HG03565 (cell line): ENCODE measurements at regions not wholly inside any gene's neighbourhood (a gene's known extent, or its start where the extent isn't known, plus 50 kb on each side); places are given as distances from the start of the nearest gene placed in this dataset.
"Not testable (repeated sequence)": the region's sequence is repeated elsewhere in the genome, so short reads cannot be mapped to it uniquely, and the experiment has no call there.

ENCODE experiments used
- ATAC-seq: cut with Tn5 transposase; IDR thresholded peaks from one replicate; pipeline ENCODE4 v1.9.1; 2021; ENCODE audit warnings: mild to moderate bottlenecking, moderate library complexity; ENCODE audit not compliant: unreplicated experiment

- ATAC-seq: no peak
Observed at GRCh38 chr13:56317841-56318240, 822.9 kb upstream of the PRR20A start.

DNA sequence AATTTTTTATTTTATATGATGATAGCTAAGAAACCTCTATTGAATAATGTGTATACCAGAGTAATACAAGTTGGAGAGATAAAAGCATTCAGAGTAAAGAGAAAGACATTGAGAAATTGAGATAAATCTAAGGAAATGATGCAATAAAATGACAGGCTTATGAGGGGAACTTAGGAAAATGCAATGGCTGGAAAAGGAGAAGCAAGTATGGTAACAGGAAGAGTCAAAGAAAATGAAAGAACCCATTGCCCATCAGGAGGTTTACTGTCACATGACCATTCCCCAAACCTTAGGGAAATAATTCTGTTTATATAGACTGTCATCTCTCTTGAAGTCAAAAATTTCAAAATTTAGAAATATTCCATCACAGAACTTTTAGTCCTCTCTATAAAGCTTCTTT is 808.0 kb upstream of the PRR20A start:
- ATAC-seq: no peak

DNA sequence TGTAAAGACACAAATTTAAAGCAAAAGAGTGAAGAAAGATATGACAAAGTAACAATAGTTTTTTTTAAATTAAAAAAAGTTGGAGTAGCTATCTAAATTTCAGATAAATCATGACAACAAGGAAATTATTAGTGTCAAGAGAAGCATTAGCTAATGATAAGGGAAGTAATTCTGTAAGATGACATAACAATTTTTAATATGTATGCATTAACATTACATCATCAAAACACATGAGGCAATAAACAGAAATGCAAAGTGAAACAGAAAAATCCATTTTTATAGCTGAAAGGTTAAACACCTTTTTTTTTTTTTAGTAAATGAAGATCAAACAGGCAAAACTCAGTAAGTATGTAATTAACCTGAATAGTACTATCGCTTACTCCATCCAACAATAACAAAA is 804.9 kb upstream of the PRR20A start:
- no peak for ATAC-seq

GRCh38 chr13:56338421-56338820 is 802.3 kb upstream of the PRR20A start:
- no peak for ATAC-seq

GRCh38 chr13:56347014-56347413 is 793.7 kb upstream of the PRR20A start:
- ATAC-seq: no peak

DNA sequence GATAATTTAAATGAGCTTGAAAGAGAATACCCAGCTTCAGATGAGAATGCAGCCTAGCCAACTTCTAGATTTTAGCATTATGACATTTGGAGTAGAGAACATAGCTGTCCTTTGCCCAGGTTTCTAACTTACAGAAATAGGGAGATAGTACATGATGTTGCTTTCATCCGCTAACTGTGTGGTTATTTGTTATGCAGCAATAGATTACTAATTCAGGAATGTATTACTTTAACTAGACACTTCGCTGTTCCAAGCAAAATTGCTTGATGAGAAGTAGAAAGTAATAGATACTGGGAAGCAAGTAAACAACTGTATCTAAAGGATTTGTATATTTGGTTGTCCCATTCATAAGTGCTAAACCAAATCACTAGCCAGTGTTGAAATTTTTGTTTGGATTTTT is 790.9 kb upstream of the PRR20A start:
- ATAC-seq: no peak

DNA sequence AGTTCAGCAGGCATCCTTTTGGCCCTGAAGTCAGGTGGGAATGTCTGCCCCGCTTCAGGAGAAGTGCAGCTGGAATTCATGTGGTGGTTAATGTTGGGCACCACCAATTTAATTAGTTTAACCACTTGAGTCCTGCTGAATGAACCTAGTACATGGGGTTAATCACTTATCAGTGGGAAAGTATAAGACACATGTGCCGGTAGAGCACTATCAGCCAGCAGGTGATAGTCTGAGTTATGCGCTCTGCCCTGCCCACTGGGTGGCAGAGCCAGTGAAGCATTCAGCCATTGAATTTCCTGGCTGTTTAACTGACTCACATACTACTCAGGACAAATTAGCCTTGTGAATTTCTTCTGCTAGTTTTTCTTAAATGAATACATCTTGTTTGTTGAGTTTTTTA is 789.7 kb upstream of the PRR20A start:
- no peak for ATAC-seq

GRCh38 chr13:56352361-56352760 is 788.4 kb upstream of the PRR20A start:
- no peak for ATAC-seq

- ATAC-seq: no peak
Observed at GRCh38 chr13:56352901-56353300, 787.8 kb upstream of the PRR20A start.

DNA sequence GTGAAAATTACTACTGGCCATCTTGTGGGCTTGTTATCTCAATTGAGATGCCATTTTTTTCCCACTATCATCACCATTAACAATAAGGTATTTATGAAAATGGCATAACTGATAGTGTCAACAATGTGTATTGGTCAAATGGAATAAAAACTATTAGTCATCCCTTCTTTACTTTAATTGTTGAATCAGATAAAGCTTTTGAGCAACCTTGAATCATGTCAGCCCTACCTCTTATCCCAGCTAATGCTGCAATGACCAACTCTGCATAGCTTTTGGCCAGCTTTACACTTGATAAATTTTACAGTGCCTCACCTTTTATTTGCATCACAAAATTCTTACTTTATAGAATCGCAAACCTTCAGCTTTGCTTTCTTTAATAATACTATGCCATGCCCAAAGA is 784.0 kb upstream of the PRR20A start:
- ATAC-seq: no peak

GRCh38 chr13:56378566-56378965 is 762.2 kb upstream of the PRR20A start:
- no peak for ATAC-seq

- ATAC-seq: no peak
Observed at GRCh38 chr13:56393549-56393948, 747.2 kb upstream of the PRR20A start.

DNA sequence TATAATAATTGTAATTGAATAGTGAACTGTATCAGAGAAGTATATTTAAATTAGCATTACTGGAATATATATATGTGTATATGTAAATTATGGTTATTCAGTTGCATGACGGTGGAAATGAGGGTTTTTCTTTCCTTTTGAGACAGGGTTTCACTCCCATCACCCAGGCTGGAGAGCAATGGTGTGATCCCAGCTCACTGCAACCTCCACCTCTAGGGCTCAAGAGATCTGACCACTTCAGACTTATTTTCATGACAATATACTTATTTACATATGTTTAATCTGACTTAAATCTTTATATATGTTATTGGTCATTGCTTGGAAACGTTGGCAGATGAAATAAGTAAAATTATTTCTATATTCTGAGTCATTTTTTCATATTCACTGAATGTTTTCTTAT is 744.4 kb upstream of the PRR20A start:
- ATAC-seq: no peak

- no peak for ATAC-seq
Observed at GRCh38 chr13:56400774-56401173, 739.9 kb upstream of the PRR20A start.

- no peak for ATAC-seq
Observed at GRCh38 chr13:56412856-56413255, 727.9 kb upstream of the PRR20A start.

DNA sequence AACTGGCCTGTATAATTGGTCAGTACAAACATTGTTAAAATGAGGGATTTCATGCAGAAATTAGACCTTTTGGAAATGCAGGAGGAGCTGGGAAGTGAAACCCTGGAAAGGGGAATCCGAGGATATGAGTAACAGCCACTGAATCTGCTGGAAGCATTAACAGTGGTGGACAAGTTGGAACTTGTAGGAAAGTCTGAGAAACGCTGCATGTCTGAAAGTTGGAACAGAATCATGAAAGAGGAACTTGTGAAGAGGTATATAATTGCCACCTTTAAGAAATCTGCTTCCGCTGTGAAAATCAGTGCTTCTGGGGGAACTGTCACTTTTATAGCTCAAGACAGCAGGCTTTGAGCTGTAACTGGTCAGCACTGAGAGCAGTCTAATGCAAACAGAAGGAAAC is 716.5 kb upstream of the PRR20A start:
- no peak for ATAC-seq

GRCh38 chr13:56457535-56458190 is 683.1 kb upstream of the PRR20A start:
- no peak for ATAC-seq

- ATAC-seq: no peak
Observed at GRCh38 chr13:56459286-56459685, 681.4 kb upstream of the PRR20A start.

DNA sequence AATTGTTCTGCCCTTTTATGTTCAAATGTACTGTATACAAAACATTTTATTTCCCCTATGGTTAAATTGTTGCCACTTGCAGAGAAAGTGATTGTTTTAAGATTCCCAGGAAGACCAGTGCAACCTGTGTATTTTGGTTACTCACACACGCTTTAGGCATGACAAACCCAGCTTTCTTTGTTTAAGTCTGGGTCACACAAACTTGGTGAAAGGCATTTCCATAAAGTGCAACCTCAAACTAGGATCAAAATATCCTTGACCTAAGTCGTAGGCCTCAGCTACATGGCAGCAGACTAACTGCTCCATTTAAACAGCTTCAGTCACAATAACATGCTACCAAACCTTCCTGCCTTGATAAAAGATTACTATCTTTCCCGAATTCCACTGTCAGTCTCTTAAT is 639.0 kb upstream of the PRR20A start:
- no peak for ATAC-seq

DNA sequence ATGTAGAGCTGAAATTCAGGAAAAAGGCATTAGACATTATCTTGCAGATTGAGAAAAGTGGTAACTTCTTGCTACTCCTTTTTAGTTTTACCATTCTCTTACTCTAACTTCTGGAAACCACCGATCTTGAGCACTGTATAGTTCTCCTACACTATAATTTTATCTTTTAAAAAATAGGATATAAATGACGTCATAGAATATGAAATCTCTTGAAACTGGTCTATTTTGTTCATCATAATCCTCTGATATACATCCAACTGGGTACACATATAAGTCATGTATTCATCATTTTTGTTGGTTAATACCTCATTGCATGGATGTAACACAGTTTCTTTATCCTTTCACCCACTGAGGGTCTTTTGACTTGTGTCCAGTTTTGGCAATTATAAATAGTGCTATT is 629.9 kb upstream of the PRR20A start:
- no peak for ATAC-seq

GRCh38 chr13:56512336-56512735 is 628.4 kb upstream of the PRR20A start:
- not testable (repeated sequence) for ATAC-seq

GRCh38 chr13:56515441-56515840 is 625.3 kb upstream of the PRR20A start:
- no peak for ATAC-seq

DNA sequence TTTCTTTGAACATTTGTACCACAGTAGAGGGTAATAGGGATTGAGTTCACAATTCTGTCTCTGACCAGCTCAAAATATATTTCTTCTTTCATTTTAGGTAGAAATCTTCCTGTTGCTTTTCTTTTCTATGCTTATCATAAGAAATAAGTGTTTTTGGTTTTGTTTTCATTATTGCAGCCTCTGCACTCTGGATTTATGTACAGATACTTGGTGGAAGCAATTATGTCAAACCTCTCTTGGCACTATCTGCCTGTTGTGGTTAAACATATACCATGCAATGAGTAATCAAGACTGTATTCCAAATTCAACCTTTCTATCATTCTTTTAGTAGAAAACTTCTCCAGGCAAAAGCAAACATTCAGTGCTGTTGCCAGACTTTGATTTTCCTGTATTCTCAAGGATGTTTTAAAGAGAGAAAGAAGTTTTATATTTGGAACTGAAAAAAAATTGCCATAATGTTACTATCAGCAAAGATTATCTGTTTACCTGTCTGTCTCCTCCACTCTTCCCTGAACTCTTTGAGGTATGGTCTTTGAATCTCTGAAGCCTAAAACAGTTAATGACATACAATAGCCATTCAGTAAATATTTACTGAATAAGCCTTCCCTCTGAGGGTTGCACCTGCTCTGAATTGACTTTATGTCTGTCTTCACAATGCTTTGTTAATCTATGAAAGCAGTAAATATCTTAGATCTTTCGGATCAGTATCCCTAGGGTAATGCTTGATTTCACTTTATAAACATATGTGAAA is 612.5 kb upstream of the PRR20A start:
- ATAC-seq: no peak
